ENCODE measurements at regions not wholly inside any gene's neighbourhood (a gene's known extent, or its start where the extent isn't known, plus 50 kb on each side); places are given as distances from the start of the nearest gene placed in this dataset.

GRCh38 chr9:105828171-105828570 lies 133.8 kb downstream of the TMEM38B start:
- H3K4me3 ChIP-seq (replicated peaks; ENCODE audit: low read depth, low read length): no peak overlapping the region
- no peak for DNase-seq (ENCODE audit: low read depth)
- TF ChIP-seq, protein P1, sequence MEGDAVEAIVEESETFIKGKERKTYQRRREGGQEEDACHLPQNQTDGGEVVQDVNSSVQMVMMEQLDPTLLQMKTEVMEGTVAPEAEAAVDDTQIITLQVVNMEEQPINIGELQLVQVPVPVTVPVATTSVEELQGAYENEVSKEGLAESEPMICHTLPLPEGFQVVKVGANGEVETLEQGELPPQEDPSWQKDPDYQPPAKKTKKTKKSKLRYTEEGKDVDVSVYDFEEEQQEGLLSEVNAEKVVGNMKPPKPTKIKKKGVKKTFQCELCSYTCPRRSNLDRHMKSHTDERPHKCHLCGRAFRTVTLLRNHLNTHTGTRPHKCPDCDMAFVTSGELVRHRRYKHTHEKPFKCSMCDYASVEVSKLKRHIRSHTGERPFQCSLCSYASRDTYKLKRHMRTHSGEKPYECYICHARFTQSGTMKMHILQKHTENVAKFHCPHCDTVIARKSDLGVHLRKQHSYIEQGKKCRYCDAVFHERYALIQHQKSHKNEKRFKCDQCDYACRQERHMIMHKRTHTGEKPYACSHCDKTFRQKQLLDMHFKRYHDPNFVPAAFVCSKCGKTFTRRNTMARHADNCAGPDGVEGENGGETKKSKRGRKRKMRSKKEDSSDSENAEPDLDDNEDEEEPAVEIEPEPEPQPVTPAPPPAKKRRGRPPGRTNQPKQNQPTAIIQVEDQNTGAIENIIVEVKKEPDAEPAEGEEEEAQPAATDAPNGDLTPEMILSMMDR (IDR thresholded peaks at IDR 0.05; ENCODE audit: low read length, missing control alignments): no peak

DNA sequence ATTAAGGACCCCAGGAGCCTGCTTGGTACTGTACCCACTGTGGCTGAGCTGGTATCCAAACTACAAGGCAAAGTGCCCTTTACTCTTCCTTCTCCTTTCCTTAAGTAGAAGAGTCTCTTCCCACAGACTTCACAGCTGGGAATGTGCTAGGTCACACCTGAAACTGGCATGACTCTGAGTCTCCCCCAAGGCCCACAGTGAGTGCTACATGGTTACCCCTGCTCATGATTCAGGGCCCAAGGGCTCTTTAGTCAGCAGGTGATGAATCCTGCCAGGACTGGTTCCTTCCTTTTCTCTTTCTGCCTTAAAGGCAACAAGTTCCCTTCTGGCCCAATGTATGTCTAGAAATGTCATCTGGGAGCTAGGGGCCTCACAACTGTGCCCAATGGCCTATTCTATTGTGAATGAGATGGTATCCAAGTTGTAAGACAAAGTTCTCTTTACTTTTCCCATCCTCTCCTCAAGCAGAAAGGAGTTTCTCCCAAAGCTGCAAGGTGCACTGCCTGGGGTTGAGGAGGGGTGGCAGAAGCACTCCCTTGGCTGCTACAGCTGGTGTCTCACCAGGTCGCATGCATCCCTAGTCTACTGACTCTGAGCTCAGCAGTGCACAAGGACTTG lies 134.4 kb downstream of the TMEM38B start:
- no peak overlapping the region for H3K4me3 ChIP-seq (replicated peaks; ENCODE audit: low read depth, low read length)
- TF ChIP-seq, protein P1 (IDR thresholded peaks at IDR 0.05; ENCODE audit: low read length, missing control alignments): no peak
- DNase-seq (ENCODE audit: low read depth): no peak

DNA sequence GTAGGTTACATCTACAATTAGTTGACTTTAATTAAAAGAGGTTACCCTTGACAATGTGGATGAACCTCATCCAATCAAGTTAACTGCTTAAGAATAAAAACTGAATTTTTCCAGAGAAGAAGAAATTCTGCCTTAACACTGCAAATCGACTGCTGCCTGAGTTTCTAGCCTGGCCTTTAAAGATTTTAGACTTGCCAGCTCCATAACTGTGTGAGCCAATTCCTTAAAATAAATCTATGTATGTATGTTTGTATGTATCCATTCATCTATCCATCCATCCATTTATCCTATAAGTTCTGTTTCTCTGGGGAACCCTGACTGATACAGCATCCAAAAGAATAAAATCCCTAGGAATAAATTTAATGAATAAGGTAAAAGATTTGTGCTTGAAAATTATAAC lies 136.1 kb downstream of the TMEM38B start:
- no peak overlapping the region for H3K4me3 ChIP-seq (replicated peaks; ENCODE audit: low read depth, low read length)
- TF ChIP-seq, protein P1 (IDR thresholded peaks at IDR 0.05; ENCODE audit: low read length, missing control alignments): no peak

GRCh38 chr9:105832096-105832710 lies 137.9 kb downstream of the TMEM38B start:
- TF ChIP-seq, protein P1 (IDR thresholded peaks at IDR 0.05; ENCODE audit: low read length, missing control alignments): no peak
- no peak overlapping the region for H3K4me3 ChIP-seq (replicated peaks; ENCODE audit: low read depth, low read length)
- no peak for DNase-seq (ENCODE audit: low read depth)

More for the DNA sequence above, 136.1 kb downstream of the TMEM38B start:
- DNase-seq (ENCODE audit: low read depth): no peak

DNA sequence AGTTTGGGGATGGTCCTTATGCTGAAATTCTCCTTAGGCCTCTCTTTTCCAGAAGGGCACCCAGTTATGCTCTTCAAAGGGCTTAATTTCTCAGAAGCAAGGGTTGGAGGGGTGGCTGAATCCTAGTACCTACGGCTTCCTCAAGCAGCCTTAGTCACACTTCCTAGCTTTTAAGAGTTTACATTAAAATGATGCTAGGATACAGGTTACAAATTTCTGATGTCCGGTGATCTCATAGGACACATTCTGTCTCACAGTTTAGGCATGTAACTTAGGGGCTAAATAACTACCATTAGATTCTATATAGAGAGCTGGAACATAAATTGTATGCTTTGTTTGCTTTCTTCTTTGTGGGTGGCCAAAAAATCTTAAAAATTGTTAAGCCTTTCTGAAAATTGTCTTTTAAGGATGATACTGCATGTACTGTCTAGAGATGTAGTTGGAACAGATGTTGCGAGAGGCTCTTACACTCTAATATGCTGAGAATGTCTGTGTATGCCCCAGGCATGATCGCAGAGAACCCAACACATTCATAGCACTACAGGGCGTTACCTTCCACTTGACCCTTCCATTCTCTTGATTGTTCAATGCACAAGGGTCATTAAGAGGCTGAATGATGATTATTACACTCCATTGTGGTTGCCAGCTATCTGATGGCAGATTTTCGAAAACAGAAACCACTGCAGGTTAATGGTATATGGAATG lies 139.1 kb downstream of the TMEM38B start:
- H3K4me3 ChIP-seq (replicated peaks; ENCODE audit: low read depth, low read length): no peak overlapping the region
- TF ChIP-seq, protein P1 (IDR thresholded peaks at IDR 0.05; ENCODE audit: low read length, missing control alignments): no peak
- DNase-seq (ENCODE audit: low read depth): no peak

GRCh38 chr9:105834404-105834803 lies 140.1 kb downstream of the TMEM38B start:
- TF ChIP-seq, protein P1 (IDR thresholded peaks at IDR 0.05; ENCODE audit: low read length, missing control alignments): no peak
- H3K4me3 ChIP-seq (replicated peaks; ENCODE audit: low read depth, low read length): no peak overlapping the region
- no peak for DNase-seq (ENCODE audit: low read depth)

Measured in fibroblast of pulmonary artery (primary cell).